AG10803 (cell line): ENCODE measurements at regions not wholly inside any gene's neighbourhood (a gene's known extent, or its start where the extent isn't known, plus 50 kb on each side); places are given as distances from the start of the nearest gene placed in this dataset.

Experiments
- DNase-seq: peaks from one replicate; pipeline ENCODE4 v3.0.0; 2010; ENCODE audit warnings: low read depth
- H3K4me3 ChIP-seq: 2 replicates; pipeline ENCODE4 v1.5.1; 2011; ENCODE audit warnings: mild to moderate bottlenecking, low read length, control low read depth
- CTCF ChIP-seq: conservative IDR thresholded peaks from 2 replicates; pipeline ENCODE4 v1.5.1; 2011; ENCODE audit warnings: mild to moderate bottlenecking, low read length, control low read depth, inconsistent platforms

- H3K4me3 ChIP-seq: no peak overlapping the region
- DNase-seq: no peak
- TF ChIP-seq CTCF: no peak
Measured at GRCh38 chr12:4012977-4013968, 140.1 kb upstream of the PARP11 start.

- no peak for TF ChIP-seq CTCF
- no peak overlapping the region for H3K4me3 ChIP-seq
- DNase-seq: no peak
Measured at GRCh38 chr12:4012073-4012472, 138.9 kb upstream of the PARP11 start.

- TF ChIP-seq CTCF: no peak
- H3K4me3 ChIP-seq: no peak overlapping the region
- no peak for DNase-seq
Measured at GRCh38 chr12:4011597-4011996, 138.4 kb upstream of the PARP11 start.

- no peak for DNase-seq
- no peak overlapping the region for H3K4me3 ChIP-seq
- no peak for TF ChIP-seq CTCF
Measured at GRCh38 chr12:4009979-4010704, 136.9 kb upstream of the PARP11 start.

GRCh38 chr12:4006743-4007142 lies 133.5 kb upstream of the PARP11 start:
- H3K4me3 ChIP-seq: no peak overlapping the region
- TF ChIP-seq CTCF: no peak
- DNase-seq: no peak

GRCh38 chr12:4005851-4006430 lies 132.7 kb upstream of the PARP11 start:
- no peak for TF ChIP-seq CTCF
- no peak overlapping the region for H3K4me3 ChIP-seq
- DNase-seq: no peak
